NT2/D1 (cell line): ENCODE measurements at regions not wholly inside any gene's neighbourhood (a gene's known extent, or its start where the extent isn't known, plus 50 kb on each side); places are given as distances from the start of the nearest gene placed in this dataset.

ENCODE experiments used
- DNase-seq: peaks from one replicate; pipeline ENCODE4 v3.0.0-alpha.2; 2011; ENCODE audit warnings: low read depth, low spot score
- H3K27me3 ChIP-seq: 2 replicates; pipeline ENCODE4 v1.6.0; 2011; ENCODE audit warnings: mild to moderate bottlenecking; ENCODE audit not compliant: insufficient read length, insufficient read depth
- H3K36me3 ChIP-seq: 2 replicates; pipeline ENCODE4 v1.6.1; 2011; ENCODE audit warnings: mild to moderate bottlenecking, low read length, mixed read lengths; ENCODE audit not compliant: insufficient read depth, insufficient read length
- H3K4me1 ChIP-seq: 2 replicates; pipeline ENCODE4 v1.5.1; 2011; ENCODE audit not compliant: insufficient read depth, insufficient read length
- H3K4me3 ChIP-seq: 2 replicates; pipeline ENCODE4 v1.5.1; 2011; ENCODE audit warnings: low read depth; ENCODE audit not compliant: insufficient read length
- H3K9ac ChIP-seq: 2 replicates; pipeline ENCODE4 v1.6.0; 2011; ENCODE audit warnings: low read depth; ENCODE audit not compliant: insufficient read length
- H3K9me3 ChIP-seq: 2 replicates; pipeline ENCODE4 v1.5.1; 2011; ENCODE audit warnings: mild to moderate bottlenecking, low read length; ENCODE audit not compliant: insufficient read depth
- SUZ12 ChIP-seq: IDR thresholded peaks from 2 replicates; pipeline ENCODE4 v1.6.1; 2011; ENCODE audit not compliant: insufficient read length, insufficient read depth; ENCODE audit errors: extremely low read depth
- YY1 ChIP-seq: IDR thresholded peaks from 2 replicates; pipeline ENCODE4 v1.6.1; 2011; ENCODE audit not compliant: insufficient read length, insufficient read depth
- ZNF274 ChIP-seq: IDR thresholded peaks from 2 replicates; pipeline ENCODE4 v1.6.1; 2011; ENCODE audit warnings: mild to moderate bottlenecking, low read depth, low read length

GRCh38 chr9:16271967-16272366 lies 598.5 kb downstream of the BNC2 start:
- Histone ChIP-seq H3K4me3 (no peak overlapping the region), H3K4me1 (no peaks in the 10 kb centered on the region), H3K27me3 (no peaks in the 10 kb centered on the region), H3K9me3 (no peaks in the 10 kb centered on the region), H3K9ac (no peak overlapping the region), H3K36me3 (no peaks in the 10 kb centered on the region)
- no peak for DNase-seq
- TF ChIP-seq SUZ12 (no peak), ZNF274 (no peak), YY1 (no peak)

GRCh38 chr9:16272776-16273175 lies 597.7 kb downstream of the BNC2 start:
- H3K4me1 ChIP-seq = no peaks in the 10 kb centered on the region
- no peak for DNase-seq
- H3K9me3 ChIP-seq = no peaks in the 10 kb centered on the region
- H3K4me3 ChIP-seq = no peak overlapping the region
- H3K9ac ChIP-seq = no peak overlapping the region
- TF ChIP-seq YY1 = no peak
- TF ChIP-seq ZNF274 = no peak
- TF ChIP-seq SUZ12 = no peak
- no peaks in the 10 kb centered on the region for H3K27me3 ChIP-seq
- no peaks in the 10 kb centered on the region for H3K36me3 ChIP-seq

GRCh38 chr9:16275795-16276624 lies 594.5 kb downstream of the BNC2 start:
- DNase-seq = no peak
- no peaks in the 10 kb centered on the region for H3K9me3 ChIP-seq

DNA sequence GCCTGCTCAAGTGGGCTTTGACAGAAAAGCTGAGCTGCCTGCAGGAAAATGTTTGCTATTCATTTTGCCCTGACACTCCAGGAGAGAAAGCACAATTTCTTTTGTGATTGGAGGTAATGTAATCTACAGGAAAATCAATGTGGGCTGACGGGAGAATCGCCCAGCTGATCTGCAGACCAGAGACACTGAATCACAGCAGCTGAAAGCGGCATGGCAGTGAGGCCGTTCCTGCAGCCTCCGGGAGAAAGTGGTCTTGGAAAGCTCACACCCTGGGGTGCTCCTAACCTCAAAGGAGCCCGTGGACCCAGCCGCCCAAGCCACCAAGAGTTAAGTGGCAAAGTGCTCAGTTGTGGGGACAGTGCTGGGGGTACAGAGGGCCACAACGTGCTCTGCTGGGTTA lies 593.6 kb downstream of the BNC2 start:
- TF ChIP-seq SUZ12 = no peak
- TF ChIP-seq YY1 = no peak
- TF ChIP-seq ZNF274 = no peak
- H3K36me3 ChIP-seq = no peaks in the 10 kb centered on the region
- H3K9me3 ChIP-seq = no peaks in the 10 kb centered on the region
- H3K4me1 ChIP-seq = no peaks in the 10 kb centered on the region
- no peak overlapping the region for H3K4me3 ChIP-seq
- no peak for DNase-seq
- no peaks in the 10 kb centered on the region for H3K27me3 ChIP-seq
- H3K9ac ChIP-seq = no peak overlapping the region

More at GRCh38 chr9:16275795-16276624, 594.5 kb downstream of the BNC2 start:
- Histone ChIP-seq H3K4me1 (no peaks in the 10 kb centered on the region), H3K9ac (no peak overlapping the region), H3K36me3 (no peaks in the 10 kb centered on the region), H3K27me3 (no peaks in the 10 kb centered on the region), H3K4me3 (no peak overlapping the region)
- no peak for TF ChIP-seq ZNF274
- no peak for TF ChIP-seq YY1
- no peak for TF ChIP-seq SUZ12

DNA sequence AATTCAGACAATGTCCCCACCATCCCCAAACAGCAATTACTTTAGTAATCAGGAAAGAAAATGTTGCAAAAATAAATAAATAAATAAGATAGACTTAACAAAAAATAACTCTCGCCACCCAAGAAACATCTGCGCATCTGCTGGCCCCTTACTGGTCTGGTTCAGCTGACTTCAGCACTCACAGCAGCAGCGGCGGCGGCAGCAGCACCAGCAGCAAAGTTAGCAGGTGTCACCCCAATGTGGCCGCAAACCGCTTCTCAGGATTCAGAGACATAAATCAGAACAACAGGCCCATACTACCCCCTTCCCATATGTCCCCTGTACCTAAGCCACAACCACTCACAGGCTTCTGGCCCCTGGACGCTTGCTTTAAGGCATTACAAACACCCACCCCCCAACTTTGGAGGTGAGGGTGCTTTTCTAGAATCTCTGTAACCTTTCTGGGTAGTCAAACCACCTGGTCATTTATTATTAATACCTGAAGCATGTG lies 593.0 kb downstream of the BNC2 start:
- Histone ChIP-seq H3K27me3 (no peaks in the 10 kb centered on the region), H3K9me3 (no peaks in the 10 kb centered on the region), H3K9ac (no peak overlapping the region), H3K4me1 (no peaks in the 10 kb centered on the region), H3K36me3 (no peaks in the 10 kb centered on the region), H3K4me3 (no peak overlapping the region)
- TF ChIP-seq SUZ12 (no peak), YY1 (no peak), ZNF274 (no peak)
- DNase-seq = no peak

- no peak overlapping the region for H3K9ac ChIP-seq
- no peaks in the 10 kb centered on the region for H3K27me3 ChIP-seq
- H3K4me1 ChIP-seq = no peaks in the 10 kb centered on the region
- DNase-seq = no peak
- H3K4me3 ChIP-seq = no peak overlapping the region
- no peak for TF ChIP-seq YY1
- no peak for TF ChIP-seq ZNF274
- TF ChIP-seq SUZ12 = no peak
- no peaks in the 10 kb centered on the region for H3K36me3 ChIP-seq
- H3K9me3 ChIP-seq = no peaks in the 10 kb centered on the region
Observed at GRCh38 chr9:16278326-16278999, 592.0 kb downstream of the BNC2 start.

DNA sequence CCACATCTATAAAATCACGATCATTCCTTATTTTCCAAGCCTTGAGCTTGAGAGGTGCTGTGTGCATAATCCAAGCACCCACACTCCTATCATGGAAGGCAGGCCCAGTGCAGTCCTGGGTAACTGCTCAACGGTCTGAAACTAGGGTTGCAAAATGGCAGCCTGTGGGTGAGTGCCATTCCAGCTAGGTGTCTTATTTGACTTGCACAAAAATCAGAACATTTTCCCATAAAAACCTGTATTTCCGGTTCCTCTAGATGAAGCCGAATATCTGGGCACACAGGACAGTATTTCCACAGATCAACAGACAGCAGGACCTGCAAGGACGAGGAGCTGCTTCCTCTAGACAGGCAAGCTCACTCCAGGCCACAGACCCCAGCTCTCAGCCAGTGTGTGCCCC lies 588.8 kb downstream of the BNC2 start:
- DNase-seq = no peak
- no peak overlapping the region for H3K4me3 ChIP-seq
- no peak overlapping the region for H3K9ac ChIP-seq
- no peaks in the 10 kb centered on the region for H3K36me3 ChIP-seq
- no peaks in the 10 kb centered on the region for H3K4me1 ChIP-seq
- H3K27me3 ChIP-seq = no peaks in the 10 kb centered on the region
- TF ChIP-seq SUZ12 = no peak
- no peak for TF ChIP-seq ZNF274
- no peak for TF ChIP-seq YY1
- H3K9me3 ChIP-seq = no peaks in the 10 kb centered on the region
